Gastroesophageal sphincter (tissue), 3 donors: ENCODE measurements at regions not wholly inside any gene's neighbourhood (a gene's known extent, or its start where the extent isn't known, plus 50 kb on each side); places are given as distances from the start of the nearest gene placed in this dataset.

Experiments
- POLR2AphosphoS5 ChIP-seq: sonication (generic); formaldehyde crosslinking; IDR thresholded peaks from one replicate; pipeline ENCODE4 v1.6.1; 2017; ENCODE audit warnings: antibody characterized with exemption
- TF ChIP-seq, protein P1 (sequence below), 4 experiments: fragments of 200-600 bp in 2 of 4; fragments of 450-650 bp in 2 of 4; sonication (generic) in 1 of 4; IDR thresholded peaks; one replicate each; pipeline ENCODE4 v1.5.1; 2017 to 2019; ENCODE audit warnings: antibody characterized with exemption in 4 of 4, mild to moderate bottlenecking in 2 of 4, moderate library complexity in 2 of 4

GRCh38 chr1:36651176-36651910 is 168.6 kb upstream of the CSF3R start:
- TF ChIP-seq, protein P1, sequence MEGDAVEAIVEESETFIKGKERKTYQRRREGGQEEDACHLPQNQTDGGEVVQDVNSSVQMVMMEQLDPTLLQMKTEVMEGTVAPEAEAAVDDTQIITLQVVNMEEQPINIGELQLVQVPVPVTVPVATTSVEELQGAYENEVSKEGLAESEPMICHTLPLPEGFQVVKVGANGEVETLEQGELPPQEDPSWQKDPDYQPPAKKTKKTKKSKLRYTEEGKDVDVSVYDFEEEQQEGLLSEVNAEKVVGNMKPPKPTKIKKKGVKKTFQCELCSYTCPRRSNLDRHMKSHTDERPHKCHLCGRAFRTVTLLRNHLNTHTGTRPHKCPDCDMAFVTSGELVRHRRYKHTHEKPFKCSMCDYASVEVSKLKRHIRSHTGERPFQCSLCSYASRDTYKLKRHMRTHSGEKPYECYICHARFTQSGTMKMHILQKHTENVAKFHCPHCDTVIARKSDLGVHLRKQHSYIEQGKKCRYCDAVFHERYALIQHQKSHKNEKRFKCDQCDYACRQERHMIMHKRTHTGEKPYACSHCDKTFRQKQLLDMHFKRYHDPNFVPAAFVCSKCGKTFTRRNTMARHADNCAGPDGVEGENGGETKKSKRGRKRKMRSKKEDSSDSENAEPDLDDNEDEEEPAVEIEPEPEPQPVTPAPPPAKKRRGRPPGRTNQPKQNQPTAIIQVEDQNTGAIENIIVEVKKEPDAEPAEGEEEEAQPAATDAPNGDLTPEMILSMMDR (IDR thresholded peaks at IDR 0.05), result no peak
- TF ChIP-seq POLR2AphosphoS5, result no peak
